ENCODE measurements at regions not wholly inside any gene's neighbourhood (a gene's known extent, or its start where the extent isn't known, plus 50 kb on each side); places are given as distances from the start of the nearest gene placed in this dataset.

DNA sequence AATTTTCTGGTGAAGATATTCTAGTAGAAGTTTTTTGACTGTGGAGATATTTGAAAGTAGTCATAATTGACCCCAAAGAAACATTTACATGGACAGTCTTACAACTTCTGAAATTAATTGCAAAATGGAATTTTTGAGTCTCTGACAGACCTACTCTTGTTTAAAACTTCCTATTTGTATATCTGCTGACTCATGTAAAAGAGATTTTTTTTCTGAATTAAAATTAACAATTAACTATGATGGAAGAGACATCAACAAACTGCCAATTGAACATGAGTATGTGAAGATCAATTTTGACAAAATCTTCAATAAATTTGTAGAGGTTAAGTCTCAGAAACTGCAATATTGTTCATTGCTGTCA is 108.5 kb upstream of the MAX start:
- H3K4me3 ChIP-seq (ENCODE audit: insufficient read length, low read depth) = no peak overlapping the region
- H3K4me1 ChIP-seq (ENCODE audit: insufficient read depth, insufficient read length) = no peaks in the 10 kb centered on the region
- TF ChIP-seq YY1 (IDR thresholded peaks at IDR 0.05; ENCODE audit: insufficient read depth, insufficient read length) (no peak), SUZ12 (IDR thresholded peaks at IDR 0.05; ENCODE audit: extremely low read depth, insufficient read depth, insufficient read length) (no peak), ZNF274 (IDR thresholded peaks at IDR 0.05; ENCODE audit: low read depth, low read length) (no peak)
- no peaks in the 10 kb centered on the region; the same call in 1 of the 2 replicates for H3K9me3 ChIP-seq (ENCODE audit: insufficient read depth, low read length)
- H3K36me3 ChIP-seq (ENCODE audit: insufficient read depth, insufficient read length, low read length) = no peaks in the 10 kb centered on the region
- H3K9ac ChIP-seq (ENCODE audit: insufficient read length, low read depth) = no peak overlapping the region
- no peak for DNase-seq (ENCODE audit: low read depth, low spot score)
- no peaks in the 10 kb centered on the region for H3K27me3 ChIP-seq (ENCODE audit: insufficient read depth, insufficient read length)

DNA sequence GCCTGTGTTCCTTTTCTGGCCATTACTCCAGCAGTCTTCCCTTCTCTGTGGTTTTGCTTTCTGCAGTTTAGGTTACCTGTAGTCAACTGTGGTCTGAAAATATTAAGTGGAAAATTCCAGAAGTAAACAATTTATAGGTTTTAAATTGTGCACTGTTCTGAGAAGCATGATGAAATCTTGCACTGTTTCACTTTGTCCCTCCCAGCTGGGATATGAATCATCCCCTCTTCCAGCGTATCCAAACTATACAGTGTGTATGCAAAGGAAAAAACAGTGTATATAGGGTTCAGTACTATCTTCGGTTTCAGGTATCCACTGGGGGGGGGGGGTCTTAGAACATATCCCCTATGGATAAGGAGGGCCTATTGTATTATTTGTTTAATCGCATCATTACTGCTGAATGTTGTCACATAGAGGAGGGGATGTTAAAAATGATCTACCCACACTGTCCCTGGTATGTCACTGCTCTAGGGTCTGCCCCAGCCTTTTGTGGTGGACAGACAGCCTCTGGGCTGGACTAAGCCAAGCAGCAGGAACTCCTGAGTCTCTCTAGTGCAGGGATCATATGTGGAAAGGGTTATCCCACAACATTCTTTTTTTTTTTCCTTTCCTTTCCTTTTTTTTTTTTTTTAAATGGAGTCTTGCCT is 109.1 kb upstream of the MAX start:
- Histone ChIP-seq H3K9me3 (ENCODE audit: insufficient read depth, low read length) (no peaks in the 10 kb centered on the region; the same call in 1 of the 2 replicates), H3K9ac (ENCODE audit: insufficient read length, low read depth) (no peak overlapping the region), H3K4me3 (ENCODE audit: insufficient read length, low read depth) (no peak overlapping the region), H3K27me3 (ENCODE audit: insufficient read depth, insufficient read length) (no peaks in the 10 kb centered on the region), H3K36me3 (ENCODE audit: insufficient read depth, insufficient read length, low read length) (no peaks in the 10 kb centered on the region), H3K4me1 (ENCODE audit: insufficient read depth, insufficient read length) (no peaks in the 10 kb centered on the region)
- no peak for DNase-seq (ENCODE audit: low read depth, low spot score)
- TF ChIP-seq ZNF274 (IDR thresholded peaks at IDR 0.05; ENCODE audit: low read depth, low read length) = no peak
- no peak for TF ChIP-seq YY1 (IDR thresholded peaks at IDR 0.05; ENCODE audit: insufficient read depth, insufficient read length)
- TF ChIP-seq SUZ12 (IDR thresholded peaks at IDR 0.05; ENCODE audit: extremely low read depth, insufficient read depth, insufficient read length) = no peak

- DNase-seq (ENCODE audit: low read depth, low spot score) = peak; percentile 40
- TF ChIP-seq YY1 (IDR thresholded peaks at IDR 0.05; ENCODE audit: insufficient read depth, insufficient read length) = no peak
- TF ChIP-seq ZNF274 (IDR thresholded peaks at IDR 0.05; ENCODE audit: low read depth, low read length) = no peak
- no peak for TF ChIP-seq SUZ12 (IDR thresholded peaks at IDR 0.05; ENCODE audit: extremely low read depth, insufficient read depth, insufficient read length)
- no peak overlapping the region for H3K9ac ChIP-seq (ENCODE audit: insufficient read length, low read depth)
- H3K36me3 ChIP-seq (ENCODE audit: insufficient read depth, insufficient read length, low read length) = no peaks in the 10 kb centered on the region
- no peaks in the 10 kb centered on the region for H3K27me3 ChIP-seq (ENCODE audit: insufficient read depth, insufficient read length)
- no peak overlapping the region for H3K4me3 ChIP-seq (ENCODE audit: insufficient read length, low read depth)
- H3K9me3 ChIP-seq (ENCODE audit: insufficient read depth, low read length) = no peaks in the 10 kb centered on the region; the same call in 1 of the 2 replicates
- H3K4me1 ChIP-seq (ENCODE audit: insufficient read depth, insufficient read length) = no peaks in the 10 kb centered on the region
These were observed 111.0 kb upstream of the MAX start for GRCh38 chr14:65213316-65213715.

GRCh38 chr14:65214741-65215140 is 112.4 kb upstream of the MAX start:
- Histone ChIP-seq H3K9me3 (ENCODE audit: insufficient read depth, low read length) (no peaks in the 10 kb centered on the region; the same call in 1 of the 2 replicates), H3K4me3 (ENCODE audit: insufficient read length, low read depth) (no peak overlapping the region), H3K4me1 (ENCODE audit: insufficient read depth, insufficient read length) (no peaks in the 10 kb centered on the region), H3K9ac (ENCODE audit: insufficient read length, low read depth) (no peak overlapping the region), H3K36me3 (ENCODE audit: insufficient read depth, insufficient read length, low read length) (no peaks in the 10 kb centered on the region), H3K27me3 (ENCODE audit: insufficient read depth, insufficient read length) (no peaks in the 10 kb centered on the region)
- DNase-seq (ENCODE audit: low read depth, low spot score) = no peak
- no peak for TF ChIP-seq SUZ12 (IDR thresholded peaks at IDR 0.05; ENCODE audit: extremely low read depth, insufficient read depth, insufficient read length)
- TF ChIP-seq YY1 (IDR thresholded peaks at IDR 0.05; ENCODE audit: insufficient read depth, insufficient read length) = no peak
- TF ChIP-seq ZNF274 (IDR thresholded peaks at IDR 0.05; ENCODE audit: low read depth, low read length) = no peak

DNA sequence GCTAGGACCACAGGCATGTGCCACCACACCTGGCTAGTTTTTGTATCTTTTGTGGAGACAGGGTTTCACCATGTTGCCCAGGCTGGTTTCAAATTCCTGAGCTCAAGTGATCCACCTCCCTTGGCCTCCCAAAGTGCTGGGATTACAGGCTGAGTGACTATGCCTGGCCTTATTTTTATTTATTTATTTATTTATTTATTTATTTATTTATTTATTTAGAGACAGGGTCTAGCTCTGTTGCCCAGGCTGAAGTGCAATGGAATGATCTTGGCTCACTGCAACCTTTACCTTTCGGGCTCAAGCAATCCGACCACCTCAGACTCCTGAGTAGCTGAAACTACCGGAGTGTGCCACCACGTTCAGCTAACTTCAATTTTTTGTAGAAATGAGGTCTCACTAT is 117.0 kb upstream of the MAX start:
- Histone ChIP-seq H3K36me3 (ENCODE audit: insufficient read depth, insufficient read length, low read length) (no peaks in the 10 kb centered on the region), H3K9me3 (ENCODE audit: insufficient read depth, low read length) (no peaks in the 10 kb centered on the region), H3K27me3 (ENCODE audit: insufficient read depth, insufficient read length) (no peaks in the 10 kb centered on the region), H3K9ac (ENCODE audit: insufficient read length, low read depth) (no peak overlapping the region), H3K4me3 (ENCODE audit: insufficient read length, low read depth) (no peak overlapping the region), H3K4me1 (ENCODE audit: insufficient read depth, insufficient read length) (no peaks in the 10 kb centered on the region)
- no peak for DNase-seq (ENCODE audit: low read depth, low spot score)
- TF ChIP-seq SUZ12 (IDR thresholded peaks at IDR 0.05; ENCODE audit: extremely low read depth, insufficient read depth, insufficient read length) = no peak

GRCh38 chr14:65222440-65222858 is 120.1 kb upstream of the MAX start:
- TF ChIP-seq SUZ12 (IDR thresholded peaks at IDR 0.05; ENCODE audit: extremely low read depth, insufficient read depth, insufficient read length) (no peak), YY1 (IDR thresholded peaks at IDR 0.05; ENCODE audit: insufficient read depth, insufficient read length) (no peak), ZNF274 (IDR thresholded peaks at IDR 0.05; ENCODE audit: low read depth, low read length) (no peak)
- no peaks in the 10 kb centered on the region for H3K36me3 ChIP-seq (ENCODE audit: insufficient read depth, insufficient read length, low read length)
- no peaks in the 10 kb centered on the region for H3K27me3 ChIP-seq (ENCODE audit: insufficient read depth, insufficient read length)
- no peaks in the 10 kb centered on the region for H3K4me1 ChIP-seq (ENCODE audit: insufficient read depth, insufficient read length)
- no peak for DNase-seq (ENCODE audit: low read depth, low spot score)
- H3K4me3 ChIP-seq (ENCODE audit: insufficient read length, low read depth) = no peak overlapping the region
- H3K9me3 ChIP-seq (ENCODE audit: insufficient read depth, low read length) = no peaks in the 10 kb centered on the region
- no peak overlapping the region for H3K9ac ChIP-seq (ENCODE audit: insufficient read length, low read depth)

DNA sequence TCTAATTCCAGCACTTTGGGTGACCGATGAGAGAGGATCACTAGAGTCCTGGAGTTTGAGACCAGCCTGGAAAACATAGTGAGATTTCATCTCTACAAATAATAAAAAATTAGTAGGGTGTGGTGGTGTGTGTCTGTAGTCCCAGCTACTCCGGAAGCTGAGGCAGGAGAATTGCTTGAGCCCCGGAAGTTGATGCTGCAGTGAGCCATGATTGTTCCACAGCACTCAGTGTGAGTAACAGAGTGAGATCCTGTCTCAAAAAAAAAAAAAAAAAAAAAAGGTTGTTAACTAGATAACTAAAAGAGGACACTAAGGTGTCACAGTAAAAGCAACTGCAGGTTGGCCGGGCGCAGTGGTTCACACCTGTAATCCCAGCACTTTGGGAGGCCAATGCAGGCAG is 121.3 kb upstream of the MAX start:
- Histone ChIP-seq H3K36me3 (ENCODE audit: insufficient read depth, insufficient read length, low read length) (no peaks in the 10 kb centered on the region), H3K4me1 (ENCODE audit: insufficient read depth, insufficient read length) (no peaks in the 10 kb centered on the region), H3K27me3 (ENCODE audit: insufficient read depth, insufficient read length) (no peaks in the 10 kb centered on the region), H3K9me3 (ENCODE audit: insufficient read depth, low read length) (no peaks in the 10 kb centered on the region), H3K4me3 (ENCODE audit: insufficient read length, low read depth) (no peak overlapping the region), H3K9ac (ENCODE audit: insufficient read length, low read depth) (no peak overlapping the region)
- DNase-seq (ENCODE audit: low read depth, low spot score) = no peak
- no peak for TF ChIP-seq YY1 (IDR thresholded peaks at IDR 0.05; ENCODE audit: insufficient read depth, insufficient read length)
- TF ChIP-seq ZNF274 (IDR thresholded peaks at IDR 0.05; ENCODE audit: low read depth, low read length) = no peak
- TF ChIP-seq SUZ12 (IDR thresholded peaks at IDR 0.05; ENCODE audit: extremely low read depth, insufficient read depth, insufficient read length) = no peak
